ENCODE measurements at regions not wholly inside any gene's neighbourhood (a gene's known extent, or its start where the extent isn't known, plus 50 kb on each side); places are given as distances from the start of the nearest gene placed in this dataset.
"Not testable (repeated sequence)": the region's sequence is repeated elsewhere in the genome, so short reads cannot be mapped to it uniquely, and the experiment has no call there.

- not testable (repeated sequence) for H3K27ac Mint-ChIP-seq
- 100% methylated on average over 4 of the region's 9 CpGs for WGBS (ENCODE audit: insufficient coverage)
These were observed 100.1 kb upstream of the GRK3 start for GRCh38 chr22:25464326-25464725.

GRCh38 chr22:25465949-25466348 is 98.5 kb upstream of the GRK3 start:
- TF ChIP-seq CTCF (IDR thresholded peaks at IDR 0.05) = no peak
- no peak for TF ChIP-seq EZH2 (IDR thresholded peaks at IDR 0.05; ENCODE audit: borderline replicate concordance, insufficient read depth, low read depth, low read length, poor library complexity, severe bottlenecking)
- peaks cover 0 to 10% of the 10 kb centered on the region in 2 experiments for H3K36me3 ChIP-seq (replicated peaks in 1 of 2; ENCODE audit: control extremely low read depth in 1 of 2, control insufficient read depth in 1 of 2, extremely low read depth in 1 of 2, insufficient read depth in 2 of 2, low read length in 1 of 2)
- ATAC-seq (ENCODE audit: low read depth) = no peak
- Mint-ChIP-seq H3K27me3 (no peaks in the 10 kb centered on the region), H3K4me3 (no peak overlapping the region), H3K9me3 (ENCODE audit: insufficient read depth) (no peaks in the 10 kb centered on the region), H3K27ac (no peak overlapping the region), H3K4me1 (no peaks in the 10 kb centered on the region)
- no peak overlapping the region for H3K9ac ChIP-seq (ENCODE audit: low read length)
- 91% methylated on average over 4 of the region's 4 CpGs for WGBS (ENCODE audit: insufficient coverage)
- DNase-seq = no peak
- no peak overlapping the region for H3K4me2 ChIP-seq (replicated peaks; ENCODE audit: low read depth, low read length, poor library complexity, severe bottlenecking)
- H3K9me3 ChIP-seq (ENCODE audit: control extremely low read depth in 1 of 3, control insufficient read depth in 2 of 3, insufficient read depth in 1 of 3, low read length in 2 of 3) = no peaks in the 10 kb centered on the region
- ChIA-PET POLR2A (no interaction called here), CTCF (interaction anchor here (1.0 to 1.2 kb wide), 3 partner anchors 19 to 307 kb away, joined by 3 to 4 read pairs (median 4); no protein-coding TSS in a partner anchor)
- no peak overlapping the region for H2AFZ ChIP-seq (ENCODE audit: insufficient read depth, low read depth, low read length, poor library complexity, severe bottlenecking)
- no peaks in the 10 kb centered on the region for H3K27me3 ChIP-seq (replicated peaks in 1 of 4; ENCODE audit: control extremely low read depth in 1 of 4, control insufficient read depth in 3 of 4, insufficient read depth in 4 of 4, low read length in 3 of 4)
- no peaks in the 10 kb centered on the region for H3K4me1 ChIP-seq (ENCODE audit: control insufficient read depth in 2 of 2, insufficient read depth in 2 of 2, low read length in 2 of 2)
- H3K4me3 ChIP-seq (ENCODE audit: control extremely low read depth in 1 of 5, extremely low read depth in 1 of 5, insufficient read depth in 1 of 5, low read depth in 2 of 5, low read length in 4 of 5) = no peak overlapping the region
- intact Hi-C loops (cut with micrococcal nuclease) = no loop called here
- H4K20me1 ChIP-seq (ENCODE audit: control insufficient read depth, insufficient read depth, low read length, poor library complexity, severe bottlenecking) = no peaks in the 10 kb centered on the region
- H3K79me2 ChIP-seq (ENCODE audit: control insufficient read depth, insufficient read depth, low read length) = no peaks in the 10 kb centered on the region
- no peak overlapping the region for H3K27ac ChIP-seq (ENCODE audit: low read length in 2 of 2)

More at GRCh38 chr22:25464326-25464725, 100.1 kb upstream of the GRK3 start:
- H3K27me3 ChIP-seq (replicated peaks in 1 of 4; ENCODE audit: control extremely low read depth in 1 of 4, control insufficient read depth in 3 of 4, insufficient read depth in 4 of 4, low read length in 3 of 4); H2AFZ ChIP-seq (ENCODE audit: insufficient read depth, low read depth, low read length, poor library complexity, severe bottlenecking); H3K9ac ChIP-seq (ENCODE audit: low read length); H3K9me3 ChIP-seq (ENCODE audit: control extremely low read depth in 1 of 3, control insufficient read depth in 2 of 3, insufficient read depth in 1 of 3, low read length in 2 of 3); H3K4me1 Mint-ChIP-seq; H3K9me3 Mint-ChIP-seq (ENCODE audit: insufficient read depth); H3K4me2 ChIP-seq (replicated peaks; ENCODE audit: low read depth, low read length, poor library complexity, severe bottlenecking); intact Hi-C loops (cut with micrococcal nuclease); H3K4me3 ChIP-seq (ENCODE audit: control extremely low read depth in 1 of 5, extremely low read depth in 1 of 5, insufficient read depth in 1 of 5, low read depth in 2 of 5, low read length in 4 of 5); H3K27me3 Mint-ChIP-seq; ATAC-seq (ENCODE audit: low read depth); H3K4me1 ChIP-seq (ENCODE audit: control insufficient read depth in 2 of 2, insufficient read depth in 2 of 2, low read length in 2 of 2); POLR2A ChIA-PET; H3K27ac ChIP-seq (ENCODE audit: low read length in 2 of 2); DNase-seq; H3K4me3 Mint-ChIP-seq; H3K79me2 ChIP-seq (ENCODE audit: control insufficient read depth, insufficient read depth, low read length); H4K20me1 ChIP-seq (ENCODE audit: control insufficient read depth, insufficient read depth, low read length, poor library complexity, severe bottlenecking): not testable (repeated sequence)
- CTCF ChIA-PET = interaction anchor here (0.7 kb wide), 1 partner anchor 150 kb away, joined by 3 read pairs; no protein-coding TSS in a partner anchor
- H3K36me3 ChIP-seq (replicated peaks in 1 of 2; ENCODE audit: control extremely low read depth in 1 of 2, control insufficient read depth in 1 of 2, extremely low read depth in 1 of 2, insufficient read depth in 2 of 2, low read length in 1 of 2) = peaks cover 3 to 25% of the 10 kb centered on the region in 2 experiments

Measured in B cell (primary cell).